Fibroblast of upper back skin (primary cell): ENCODE measurements at regions not wholly inside any gene's neighbourhood (a gene's known extent, or its start where the extent isn't known, plus 50 kb on each side); places are given as distances from the start of the nearest gene placed in this dataset.
A peak's percentile ranks its signal among the peaks of the same experiment; 100 is the strongest.
"Not testable (repeated sequence)": the region's sequence is repeated elsewhere in the genome, so short reads cannot be mapped to it uniquely, and the experiment has no call there.

Experiments
- DNase-seq: peaks from one replicate; pipeline ENCODE4 v3.0.0-alpha.2; 2013

DNA sequence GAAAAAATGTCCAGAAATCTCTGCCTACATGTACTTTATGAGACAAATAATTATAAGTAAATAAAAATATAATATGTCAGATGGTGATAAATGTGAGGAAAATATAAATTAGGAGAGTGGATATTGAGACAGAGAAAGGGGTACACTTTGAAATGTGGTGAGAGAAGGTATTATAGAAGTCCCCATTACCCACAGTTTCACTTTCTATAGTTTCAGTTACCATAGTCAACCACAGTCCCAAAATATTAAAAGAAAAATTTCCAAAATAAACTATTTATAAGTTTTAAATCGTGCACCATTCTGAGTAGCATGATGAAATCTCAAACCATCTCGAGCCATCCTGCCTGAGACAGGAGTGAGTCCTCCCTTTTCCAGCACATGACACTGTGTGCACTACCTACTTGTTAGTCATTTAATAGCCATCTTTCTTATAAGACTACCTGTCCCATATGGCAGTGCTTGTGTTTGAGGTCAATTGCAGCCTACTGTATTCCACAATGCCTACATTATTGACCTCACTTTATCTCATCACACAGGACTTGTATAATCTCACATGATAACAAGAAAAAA, 653.7 kb downstream of the DACH1 start:
- no peak for DNase-seq

DNA sequence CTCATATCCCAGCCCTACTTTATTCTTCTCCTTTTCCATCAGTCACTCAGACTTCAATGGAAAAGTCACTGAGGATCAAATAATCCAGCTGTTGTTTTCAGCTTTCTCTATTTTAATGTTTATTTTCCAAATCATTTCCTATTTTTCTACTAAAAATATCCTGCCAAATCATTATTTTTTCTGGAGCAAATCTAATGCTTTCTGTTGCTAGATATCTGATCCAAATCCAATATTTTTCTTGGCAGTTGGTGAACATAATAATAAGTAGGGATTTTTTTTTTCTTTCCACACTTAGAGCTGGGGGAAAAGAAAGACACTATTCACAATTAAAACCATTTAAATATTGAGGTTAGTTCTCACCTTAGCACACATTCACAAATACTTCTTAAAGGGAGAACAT, 656.1 kb downstream of the DACH1 start:
- DNase-seq = no peak

DNA sequence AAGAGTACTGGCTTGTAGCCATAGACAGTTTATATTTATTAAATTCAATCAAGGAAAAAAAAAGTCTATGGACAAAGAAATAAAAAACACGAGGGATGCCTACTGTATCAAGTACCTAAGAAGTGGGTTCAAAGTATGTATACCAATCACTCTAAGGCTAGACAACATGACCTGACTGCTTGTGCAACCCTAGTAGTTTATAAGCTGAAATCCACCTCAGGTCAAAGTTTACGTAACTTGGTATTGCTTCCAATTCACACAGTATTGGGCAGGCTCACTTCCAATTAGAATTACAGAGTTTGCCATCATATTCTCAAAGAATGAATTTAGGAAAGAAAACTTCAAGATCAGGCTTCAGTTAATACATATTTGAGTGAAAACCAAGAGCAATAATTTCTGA, 657.8 kb downstream of the DACH1 start:
- no peak for DNase-seq

GRCh38 chr13:71184583-71184982, 682.4 kb downstream of the DACH1 start:
- not testable (repeated sequence) for DNase-seq

GRCh38 chr13:71183352-71183751, 683.7 kb downstream of the DACH1 start:
- not testable (repeated sequence) for DNase-seq

DNA sequence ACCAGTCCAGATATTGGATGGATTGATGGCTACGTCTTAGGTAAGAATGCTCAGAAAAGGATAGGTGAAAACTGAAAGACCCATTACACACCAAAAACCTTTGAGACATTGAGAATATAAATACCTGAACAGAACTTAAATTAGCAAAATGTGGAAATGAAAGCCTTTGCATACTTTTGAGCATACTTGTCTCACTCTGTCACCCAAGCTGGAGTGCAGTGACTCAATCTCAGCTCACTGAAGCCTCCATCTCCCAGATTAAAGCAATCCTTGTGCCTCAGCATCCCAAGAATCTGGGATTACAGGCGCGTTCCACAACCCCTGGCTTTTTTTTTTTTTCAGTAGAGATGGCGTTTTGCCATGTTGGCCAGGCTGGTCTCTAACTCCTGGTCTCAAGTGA, 695.3 kb downstream of the DACH1 start:
- no peak for DNase-seq

DNA sequence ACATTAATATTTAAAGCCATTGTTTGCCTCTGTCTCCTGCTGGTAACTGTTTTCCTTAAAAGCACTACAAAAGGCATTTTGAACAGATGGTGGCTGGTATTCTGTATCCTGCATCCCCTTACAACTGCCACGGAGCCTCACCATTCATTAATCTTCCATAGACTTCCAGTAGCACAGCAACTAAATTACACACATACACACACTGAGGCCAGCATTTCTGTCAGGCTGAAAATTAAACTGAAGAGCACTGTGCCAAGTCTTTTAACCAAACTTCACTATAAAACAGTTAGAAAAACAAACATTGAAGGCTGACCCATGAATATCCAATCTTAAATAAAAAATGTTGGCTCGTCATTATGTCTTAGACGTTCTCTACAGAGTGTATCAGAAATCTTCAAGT, 697.8 kb downstream of the DACH1 start:
- DNase-seq = no peak

DNA sequence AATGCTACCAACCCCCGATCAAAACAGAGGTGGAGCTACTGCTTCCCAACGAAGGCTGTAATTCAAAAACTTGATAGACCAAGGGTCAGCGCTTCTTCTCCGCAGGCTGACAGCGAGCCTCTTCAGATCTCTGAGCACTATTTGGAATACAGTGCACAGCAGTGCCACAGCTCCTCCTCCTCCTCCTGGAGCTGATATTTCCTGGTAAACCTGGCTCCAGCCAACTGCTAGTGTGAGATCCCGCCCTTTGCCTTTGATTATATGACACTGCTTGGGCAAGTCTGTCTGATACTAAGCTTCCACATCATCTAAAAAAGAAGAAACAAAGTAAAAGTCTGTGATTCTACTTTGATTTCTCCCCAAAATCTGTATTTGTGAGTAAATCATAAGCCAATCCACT, 710.5 kb downstream of the DACH1 start:
- no peak for DNase-seq

- DNase-seq = no peak
Observed at GRCh38 chr13:71149498-71150363, 717.3 kb downstream of the DACH1 start.

DNA sequence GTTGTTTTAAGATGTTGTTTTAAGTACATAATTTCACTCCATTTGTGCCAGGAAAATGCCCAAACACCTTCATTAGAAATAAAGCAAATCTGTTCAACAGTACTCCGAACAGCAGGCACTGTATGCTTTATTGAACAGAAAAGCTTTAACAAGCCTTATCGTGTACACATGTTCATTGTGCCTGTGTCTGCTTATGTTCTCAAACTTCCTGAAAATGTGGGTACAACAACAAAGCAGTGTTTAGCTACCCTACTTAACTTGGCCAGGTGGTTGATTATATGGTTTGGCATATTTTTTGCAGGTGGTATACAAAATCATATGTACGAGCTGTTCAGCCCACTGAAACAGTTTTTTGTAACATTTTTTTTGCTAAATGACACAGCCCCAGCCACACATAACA, 718.0 kb downstream of the DACH1 start:
- no peak for DNase-seq

GRCh38 chr13:71148396-71148795, 718.6 kb downstream of the DACH1 start:
- DNase-seq = no peak

DNA sequence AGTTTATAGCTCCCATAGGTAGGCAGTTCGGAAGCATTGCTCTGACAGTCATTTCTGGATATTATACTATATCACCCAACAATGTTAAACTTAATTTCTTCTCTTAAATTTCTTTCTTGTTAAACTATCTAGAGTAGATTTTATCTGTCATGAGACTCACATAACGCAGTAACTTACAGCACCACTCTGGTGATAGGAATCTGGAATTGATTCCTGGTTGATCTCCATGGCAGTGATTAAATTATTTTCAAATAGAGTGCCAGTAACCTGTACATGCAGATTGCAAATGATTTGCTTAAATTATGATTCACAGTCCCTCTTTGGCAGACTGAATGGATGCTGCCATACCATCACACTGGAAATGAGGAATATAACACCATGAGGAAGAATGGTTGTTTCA, 722.1 kb downstream of the DACH1 start:
- DNase-seq = no peak

DNA sequence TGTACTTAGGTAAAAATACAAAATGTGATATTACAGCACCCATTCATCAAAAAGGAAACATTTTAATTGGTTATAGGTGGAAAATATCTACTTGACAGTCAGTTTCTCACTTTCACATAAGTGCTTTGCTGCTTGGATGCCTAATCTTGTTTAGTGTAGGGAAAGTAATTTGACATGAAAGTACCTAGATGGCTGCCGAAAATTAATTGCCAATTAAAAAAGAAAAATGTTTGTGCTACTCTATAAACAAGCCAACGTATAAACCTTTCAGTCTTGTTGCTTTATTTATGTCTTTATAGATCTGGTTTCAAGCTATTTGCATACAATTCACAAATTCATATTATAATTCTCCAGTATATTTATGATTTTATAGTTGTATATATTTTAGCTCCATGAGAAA, 729.9 kb downstream of the DACH1 start:
- DNase-seq = no peak

GRCh38 chr13:71124230-71124629, 742.8 kb downstream of the DACH1 start:
- no peak for DNase-seq

DNA sequence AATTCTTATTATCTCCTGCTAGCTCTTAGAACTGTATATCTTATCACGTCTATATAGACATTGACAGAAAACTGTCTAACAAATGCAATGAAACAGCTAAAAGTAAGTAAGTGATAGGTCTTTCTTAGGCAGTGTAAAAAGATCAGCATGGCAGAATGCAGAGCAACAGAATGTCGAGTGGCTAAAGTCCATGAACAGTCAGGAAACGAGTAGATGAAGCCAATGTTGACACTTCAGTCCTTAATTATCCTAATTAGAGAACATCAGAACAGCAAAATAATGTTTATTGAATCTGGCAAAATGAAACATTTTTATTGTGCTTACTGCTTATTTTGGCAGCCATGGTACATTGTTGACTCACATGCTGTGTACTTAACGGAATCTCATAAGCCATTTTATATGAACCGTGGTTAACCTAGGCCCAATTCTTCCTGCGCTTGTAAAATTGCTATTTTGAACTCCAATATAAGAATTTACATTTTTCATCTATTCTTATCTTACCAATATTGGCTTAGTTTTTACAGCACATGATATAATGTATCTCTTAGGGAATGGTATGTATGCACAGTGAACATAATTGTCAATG, 748.1 kb downstream of the DACH1 start:
- no peak for DNase-seq

- DNase-seq = no peak
Observed at GRCh38 chr13:71117920-71118319, 749.1 kb downstream of the DACH1 start.

GRCh38 chr13:71115301-71115700, 751.7 kb downstream of the DACH1 start:
- DNase-seq = no peak

DNA sequence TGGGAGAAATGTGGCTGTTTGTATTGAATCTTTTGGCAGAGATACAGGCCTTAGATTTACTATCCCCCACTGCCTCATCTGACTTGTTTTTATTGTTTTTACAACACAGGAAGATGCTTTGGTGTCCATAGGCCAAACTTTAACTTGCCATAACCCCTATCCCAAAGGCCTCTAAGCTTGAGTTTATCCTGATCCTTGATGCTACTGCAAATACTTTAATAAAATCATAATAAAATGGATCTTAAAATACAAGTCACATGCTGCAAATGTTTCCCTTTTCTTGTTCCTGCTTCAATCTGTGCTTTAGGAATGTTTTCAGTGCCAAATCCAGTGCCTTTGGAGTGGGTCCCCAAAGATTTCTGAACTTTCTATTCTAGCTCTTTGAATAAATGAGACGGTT, 770.6 kb downstream of the DACH1 start:
- DNase-seq = no peak

GRCh38 chr13:71090990-71091389, 776.0 kb downstream of the DACH1 start:
- no peak for DNase-seq

DNA sequence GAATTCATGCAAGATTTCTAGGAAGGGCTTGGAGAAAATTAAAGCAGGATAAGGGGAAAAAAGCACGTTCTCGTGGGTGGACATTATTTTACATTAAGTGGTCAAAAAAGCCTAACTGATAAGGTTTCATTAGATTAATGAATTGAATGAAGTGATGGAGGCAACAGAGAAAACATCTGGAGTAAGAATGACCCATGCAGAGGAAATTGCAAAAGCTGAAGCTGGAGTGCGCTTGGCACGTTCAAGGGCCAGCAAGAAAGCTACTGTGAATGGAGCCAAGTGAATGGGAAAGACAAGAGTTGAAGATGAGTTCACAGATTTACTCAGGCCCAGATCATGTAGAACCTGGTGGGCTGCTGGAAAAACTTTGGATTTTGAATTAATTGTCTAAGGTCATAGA, 777.9 kb downstream of the DACH1 start:
- DNase-seq = no peak

GRCh38 chr13:71087432-71087831, 779.6 kb downstream of the DACH1 start:
- DNase-seq = no peak

GRCh38 chr13:71087006-71087405, 780.0 kb downstream of the DACH1 start:
- no peak for DNase-seq

- no peak for DNase-seq
Observed at GRCh38 chr13:71082631-71083030, 784.4 kb downstream of the DACH1 start.

DNA sequence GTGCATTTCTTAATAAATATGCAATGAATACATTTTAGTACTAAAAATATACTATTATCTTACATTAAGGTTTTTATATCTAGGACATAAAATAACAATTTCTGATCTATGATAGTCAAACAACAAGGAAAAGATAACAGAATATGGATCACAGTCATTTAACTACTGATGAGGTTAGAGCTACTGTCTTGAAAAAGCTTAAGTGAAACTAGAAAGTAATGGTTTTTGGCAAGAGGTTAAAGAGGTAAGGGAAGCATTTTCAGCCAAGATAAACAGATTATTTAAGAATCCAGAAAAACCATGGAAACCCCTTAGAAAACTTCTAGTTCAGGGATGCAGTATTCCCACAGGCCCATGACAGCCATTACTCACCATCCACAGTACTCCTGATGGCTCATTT, 787.4 kb downstream of the DACH1 start:
- DNase-seq = peak; percentile 0
